CD14-positive monocyte (primary cell): ENCODE measurements at regions not wholly inside any gene's neighbourhood (a gene's known extent, or its start where the extent isn't known, plus 50 kb on each side); places are given as distances from the start of the nearest gene placed in this dataset.

Experiments
- DNase-seq, 3 donors: peaks; one replicate each; pipeline ENCODE4 v3.0.0-alpha.2; 2011 to 2022
- H2AFZ ChIP-seq: 2 replicates; pipeline ENCODE4 v1.6.0; 2012; ENCODE audit warnings: mild to moderate bottlenecking, low read depth, low read length, inconsistent platforms; ENCODE audit not compliant: insufficient read depth, poor library complexity, severe bottlenecking
- H3K27ac ChIP-seq, 2 donors: 1 replicate in 1 of 2; 2 replicates in 1 of 2; pipeline ENCODE4 v1.5.1; 2012 to 2013; ENCODE audit warnings: low read length in 2 of 2, control low read depth in 1 of 2, inconsistent platforms in 1 of 2, low read depth in 1 of 2, mild to moderate bottlenecking in 1 of 2
- H3K27me3 ChIP-seq, 2 donors: one replicate each; pipeline versions ENCODE4 v1.6.0 to v1.6.1; 2011 to 2013; ENCODE audit warnings: low read length in 2 of 2; ENCODE audit not compliant: control insufficient read depth in 2 of 2, insufficient read depth in 2 of 2
- H3K36me3 ChIP-seq, 2 donors: replicated peaks in 1 of 2; 1 replicate in 1 of 2; 2 replicates in 1 of 2; pipeline versions ENCODE4 v1.5.1 to v1.6.1; 2012 to 2013; ENCODE audit warnings: low read length in 2 of 2, control low read depth in 1 of 2, inconsistent platforms in 1 of 2, mild to moderate bottlenecking in 1 of 2; ENCODE audit not compliant: insufficient read depth in 2 of 2, control insufficient read depth in 1 of 2
- H3K4me1 ChIP-seq, 2 donors: 1 replicate in 1 of 2; 2 replicates in 1 of 2; pipeline versions ENCODE4 v1.5.1 to v1.6.1; 2012 to 2013; ENCODE audit warnings: low read length in 2 of 2, control low read depth in 1 of 2, inconsistent platforms in 1 of 2, mild to moderate bottlenecking in 1 of 2, moderate library complexity in 1 of 2; ENCODE audit not compliant: insufficient read depth in 2 of 2, control insufficient read depth in 1 of 2
- H3K4me2 ChIP-seq: replicated peaks from 2 replicates; pipeline ENCODE3; 2012; ENCODE audit warnings: low read length, moderate library complexity, mild to moderate bottlenecking; ENCODE audit not compliant: poor library complexity, severe bottlenecking; ENCODE audit errors: extremely low read depth
- H3K4me3 ChIP-seq, 3 experiments: fragments of 200-600 bp in 1 of 3; sonication (generic) in 1 of 3; replicated peaks in 1 of 3; 1 replicate in 2 of 3; 2 replicates in 1 of 3; pipeline ENCODE4 v1.5.1; 2011 to 2013; ENCODE audit warnings: low read length in 3 of 3, mild to moderate bottlenecking in 3 of 3, control low read depth in 2 of 3, low read depth in 2 of 3, inconsistent platforms in 1 of 3, moderate library complexity in 1 of 3
- H3K79me2 ChIP-seq: 2 replicates; pipeline ENCODE4 v1.6.0; 2012; ENCODE audit warnings: mild to moderate bottlenecking, control low read depth, inconsistent platforms, low read length, moderate library complexity; ENCODE audit not compliant: insufficient read depth
- H3K9ac ChIP-seq: 2 replicates; pipeline ENCODE4 v1.6.0; 2017; ENCODE audit warnings: low read length, mild to moderate bottlenecking; ENCODE audit not compliant: insufficient read depth, poor library complexity, severe bottlenecking
- H3K9me3 ChIP-seq, 2 donors: replicated peaks in 1 of 2; 1 replicate in 1 of 2; 2 replicates in 1 of 2; pipeline versions ENCODE4 v1.5.1 to v1.6.1; 2012 to 2013; ENCODE audit warnings: low read length in 2 of 2, control low read depth in 1 of 2; ENCODE audit not compliant: control insufficient read depth in 1 of 2, insufficient read depth in 1 of 2
- H4K20me1 ChIP-seq: 2 replicates; pipeline ENCODE4 v1.6.0; 2012; ENCODE audit warnings: mild to moderate bottlenecking, low read length, control low read depth, moderate library complexity; ENCODE audit not compliant: insufficient read depth
- H3K27ac Mint-ChIP-seq, 7 donors: one replicate each; pipeline ENCODE4 v1.8.0; 2020; ENCODE audit warnings: mild to moderate bottlenecking in 7 of 7, mixed read lengths in 7 of 7, moderate library complexity in 6 of 7, inconsistent platforms in 2 of 7
- H3K27me3 Mint-ChIP-seq, 3 donors: one replicate each; pipeline ENCODE4 v1.8.0; 2021 to 2022; ENCODE audit warnings: low read depth in 3 of 3, mild to moderate bottlenecking in 3 of 3, mixed read lengths in 3 of 3, moderate library complexity in 3 of 3, inconsistent platforms in 1 of 3
- H3K36me3 Mint-ChIP-seq, 2 donors: one replicate each; pipeline ENCODE4 v1.8.0; 2020; ENCODE audit warnings: mixed read lengths in 2 of 2, inconsistent platforms in 1 of 2, mild to moderate bottlenecking in 1 of 2
- H3K4me1 Mint-ChIP-seq: one replicate; pipeline ENCODE4 v1.8.0; 2020; ENCODE audit warnings: mild to moderate bottlenecking, mixed read lengths
- H3K4me3 Mint-ChIP-seq, 2 donors: one replicate each; pipeline ENCODE4 v1.8.0; 2020; ENCODE audit warnings: mild to moderate bottlenecking in 2 of 2, mixed read lengths in 2 of 2, moderate library complexity in 1 of 2
- H3K9me3 Mint-ChIP-seq, 7 donors: one replicate each; pipeline ENCODE4 v1.8.0; 2020 to 2022; ENCODE audit warnings: mixed read lengths in 7 of 7, mild to moderate bottlenecking in 6 of 7, moderate library complexity in 6 of 7, inconsistent platforms in 2 of 7
- WGBS: methylation state at CpG from one replicate; pipeline ENCODE4 v1.1.5; 2013; ENCODE audit warnings: missing lambda C conversion rate; ENCODE audit not compliant: insufficient coverage; 5-methylcytosine and 5-hydroxymethylcytosine counted together
- intact Hi-C, 2 donors: fragments of 100-400 bp; cut with micrococcal nuclease; formaldehyde crosslinking; loops; one replicate each; pipeline versions ENCODE4 v1.15.0 to v1.15.1; 2023
- TF ChIP-seq, protein P1 (sequence below): fragments of 200-600 bp; IDR thresholded peaks from one replicate; pipeline ENCODE4 v1.8.0; 2022; ENCODE audit warnings: antibody characterized with exemption, mild to moderate bottlenecking

DNA sequence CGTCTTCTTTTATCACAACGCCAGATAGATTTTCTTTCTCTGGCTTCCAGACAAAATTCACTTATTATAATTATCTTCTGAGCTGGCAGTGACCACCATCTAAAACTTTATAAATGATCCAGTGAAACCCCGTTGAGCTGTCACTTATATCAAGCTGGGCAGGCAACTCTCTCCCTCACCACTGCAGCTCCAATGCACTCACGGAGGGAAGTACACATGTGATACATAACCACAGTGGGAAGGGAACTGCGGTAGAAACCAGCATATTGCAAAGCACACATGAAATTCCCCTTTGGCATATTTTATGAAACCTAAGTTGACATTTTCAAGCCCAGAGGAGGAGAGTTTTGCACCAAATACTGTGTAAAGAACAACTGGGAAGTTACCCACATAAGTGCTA is 536.9 kb downstream of the HACE1 start:
- H2AFZ ChIP-seq: no peak overlapping the region
- H3K27ac ChIP-seq: no peak overlapping the region
- Mint-ChIP-seq H3K27ac (no peak overlapping the region), H3K4me1 (peaks cover 10% of the 10 kb centered on the region), H3K4me3 (no peak overlapping the region), H3K36me3 (no peaks in the 10 kb centered on the region), H3K27me3 (peaks cover 2 to 7% (median 3%) of the 10 kb centered on the region in 3 donors), H3K9me3 (peaks cover 0 to 5% (median 0%) of the 10 kb centered on the region in 7 donors)
- TF ChIP-seq, protein P1, sequence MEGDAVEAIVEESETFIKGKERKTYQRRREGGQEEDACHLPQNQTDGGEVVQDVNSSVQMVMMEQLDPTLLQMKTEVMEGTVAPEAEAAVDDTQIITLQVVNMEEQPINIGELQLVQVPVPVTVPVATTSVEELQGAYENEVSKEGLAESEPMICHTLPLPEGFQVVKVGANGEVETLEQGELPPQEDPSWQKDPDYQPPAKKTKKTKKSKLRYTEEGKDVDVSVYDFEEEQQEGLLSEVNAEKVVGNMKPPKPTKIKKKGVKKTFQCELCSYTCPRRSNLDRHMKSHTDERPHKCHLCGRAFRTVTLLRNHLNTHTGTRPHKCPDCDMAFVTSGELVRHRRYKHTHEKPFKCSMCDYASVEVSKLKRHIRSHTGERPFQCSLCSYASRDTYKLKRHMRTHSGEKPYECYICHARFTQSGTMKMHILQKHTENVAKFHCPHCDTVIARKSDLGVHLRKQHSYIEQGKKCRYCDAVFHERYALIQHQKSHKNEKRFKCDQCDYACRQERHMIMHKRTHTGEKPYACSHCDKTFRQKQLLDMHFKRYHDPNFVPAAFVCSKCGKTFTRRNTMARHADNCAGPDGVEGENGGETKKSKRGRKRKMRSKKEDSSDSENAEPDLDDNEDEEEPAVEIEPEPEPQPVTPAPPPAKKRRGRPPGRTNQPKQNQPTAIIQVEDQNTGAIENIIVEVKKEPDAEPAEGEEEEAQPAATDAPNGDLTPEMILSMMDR: no peak
- no peaks in the 10 kb centered on the region for H4K20me1 ChIP-seq
- intact Hi-C loops: no loop called here
- no peak overlapping the region for H3K4me2 ChIP-seq
- H3K79me2 ChIP-seq: no peaks in the 10 kb centered on the region
- H3K36me3 ChIP-seq: no peaks in the 10 kb centered on the region
- peak in 1 of 3 donors; percentile 58 for DNase-seq
- no peak overlapping the region for H3K9ac ChIP-seq
- H3K4me3 ChIP-seq: no peak overlapping the region
- H3K4me1 ChIP-seq: peaks cover 0 to 27% of the 10 kb centered on the region in 2 donors
- no peaks in the 10 kb centered on the region for H3K9me3 ChIP-seq
- H3K27me3 ChIP-seq: no peaks in the 10 kb centered on the region
- WGBS: 45% methylated on average over 3 of the region's 5 CpGs

DNA sequence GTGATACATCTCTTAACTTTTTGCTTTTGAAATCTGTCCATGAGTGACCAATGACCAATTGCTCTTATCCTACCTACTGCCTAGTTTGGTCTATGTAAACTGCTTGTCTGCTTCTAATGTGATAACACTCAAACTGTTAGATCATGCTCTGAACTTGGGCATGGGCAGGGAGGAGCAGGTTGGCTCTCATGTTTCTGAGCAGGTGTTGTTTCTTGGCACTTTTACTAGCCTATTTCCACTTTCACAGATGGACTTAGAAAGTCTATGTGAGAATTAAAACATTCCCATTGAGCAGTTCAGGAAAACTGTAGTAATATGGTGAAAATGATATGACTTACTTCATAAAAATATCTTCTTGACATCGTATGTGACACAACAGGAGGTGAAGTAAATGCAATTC is 538.4 kb downstream of the HACE1 start:
- peaks cover 0 to 2% (median 0%) of the 10 kb centered on the region in 7 donors for H3K9me3 Mint-ChIP-seq

More for the DNA sequence above, 538.4 kb downstream of the HACE1 start:
- no CpG with 5 or more reads among the region's 1 CpG for WGBS
- Histone ChIP-seq H3K79me2 (no peaks in the 10 kb centered on the region), H2AFZ (no peak overlapping the region), H3K27me3 (no peaks in the 10 kb centered on the region), H3K27ac (no peak overlapping the region), H3K9ac (no peak overlapping the region), H4K20me1 (no peaks in the 10 kb centered on the region), H3K4me2 (no peak overlapping the region), H3K4me1 (peaks cover 0 to 17% of the 10 kb centered on the region in 2 donors), H3K4me3 (no peak overlapping the region), H3K36me3 (no peaks in the 10 kb centered on the region), H3K9me3 (no peaks in the 10 kb centered on the region)
- TF ChIP-seq, protein P1: no peak
- Mint-ChIP-seq H3K27me3 (peaks cover 2 to 7% (median 3%) of the 10 kb centered on the region in 3 donors), H3K36me3 (no peaks in the 10 kb centered on the region), H3K4me3 (no peak overlapping the region), H3K27ac (no peak overlapping the region), H3K4me1 (peaks cover 5% of the 10 kb centered on the region)
- no peak for DNase-seq
- intact Hi-C loops: no loop called here
